ENCODE measurements at regions not wholly inside any gene's neighbourhood (a gene's known extent, or its start where the extent isn't known, plus 50 kb on each side); places are given as distances from the start of the nearest gene placed in this dataset.

DNA sequence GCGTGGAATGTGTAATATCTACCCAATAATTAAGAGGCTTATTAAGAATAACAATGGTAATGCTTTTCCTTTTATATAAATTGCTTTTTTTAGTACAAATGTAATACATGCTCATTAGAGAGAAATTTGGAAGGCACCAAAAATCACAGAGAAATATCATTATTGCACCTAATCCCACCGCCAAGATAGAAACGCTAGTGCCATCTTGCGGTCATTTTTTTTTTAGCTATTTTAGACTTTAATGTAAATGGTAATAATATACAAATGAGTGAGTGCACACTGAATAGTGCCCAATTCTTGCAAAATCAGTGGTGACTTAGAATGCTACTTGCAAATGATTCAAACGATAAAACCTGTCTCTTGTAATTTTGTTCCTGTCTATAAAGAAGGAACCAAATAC lies 576.8 kb upstream of the TMEM132C start:
- Histone ChIP-seq H3K23ac (ENCODE audit: insufficient read length, low read depth, low read length) (no peak overlapping the region), H3K4me1 (ENCODE audit: insufficient read depth, low read length) (no peaks in the 10 kb centered on the region), H4K8ac (replicated peaks; ENCODE audit: insufficient read length, low read depth, low read length) (no peak overlapping the region), H4K20me1 (ENCODE audit: control insufficient read depth, insufficient read depth, insufficient read length) (no peaks in the 10 kb centered on the region), H3T11ph (ENCODE audit: low read length) (no peak overlapping the region), H3K27ac (ENCODE audit: insufficient read length, low read depth, low read length) (no peak overlapping the region), H2BK15ac (ENCODE audit: low read depth, low read length) (no peak overlapping the region), H3K23me2 (ENCODE audit: insufficient read length, low read depth, low read length, poor library complexity, severe bottlenecking) (no peaks in the 10 kb centered on the region), H3K9me3 (ENCODE audit: control insufficient read depth, low read depth, low read length) (no peaks in the 10 kb centered on the region), H3K79me1 (ENCODE audit: insufficient read depth, low read depth, low read length, poor library complexity, severe bottlenecking) (no peaks in the 10 kb centered on the region), H2AK5ac (ENCODE audit: insufficient read length, low read length) (no peak overlapping the region), H3K4ac (ENCODE audit: low read depth, low read length) (no peak overlapping the region), H2BK20ac (ENCODE audit: low read depth, low read length, poor library complexity, severe bottlenecking) (no peak overlapping the region), H3K18ac (ENCODE audit: insufficient read length, low read depth, low read length) (no peak overlapping the region), H3K56ac (ENCODE audit: insufficient read length, low read depth, low read length) (no peak overlapping the region), H3K27me3 (ENCODE audit: insufficient read depth, low read length) (no peaks in the 10 kb centered on the region), H3K79me2 (ENCODE audit: insufficient read depth, low read length) (no peaks in the 10 kb centered on the region), H3K14ac (ENCODE audit: insufficient read depth, low read length) (no peak overlapping the region), H4K91ac (ENCODE audit: insufficient read length, low read depth, low read length) (no peak overlapping the region), H3K9ac (ENCODE audit: extremely low read depth, insufficient read length, low read length) (no peak overlapping the region), H4K5ac (ENCODE audit: insufficient read length, low read depth, low read length) (no peak overlapping the region), H2BK120ac (ENCODE audit: low read depth, low read length, poor library complexity, severe bottlenecking) (no peak overlapping the region), H2BK5ac (ENCODE audit: insufficient read length, low read length) (no peak overlapping the region), H2AFZ (ENCODE audit: low read length) (no peak overlapping the region), H3K4me2 (ENCODE audit: insufficient read depth, insufficient read length, low read length) (no peak overlapping the region), H2BK12ac (ENCODE audit: insufficient read length, low read depth, low read length) (no peak overlapping the region)
- H3K4me1 Mint-ChIP-seq, result peaks cover 28 to 29% of the 10 kb centered on the region in 2 experiments
- no peak for DNase-seq
- H3K36me3 Mint-ChIP-seq (ENCODE audit: insufficient read depth in 1 of 3, low read depth in 3 of 3), result peaks cover 0 to 3% (median 0%) of the 10 kb centered on the region in 3 experiments; a peak in 2 of 7 replicates
- no peak overlapping the region for H3K4me3 Mint-ChIP-seq
- TF ChIP-seq, protein P1, sequence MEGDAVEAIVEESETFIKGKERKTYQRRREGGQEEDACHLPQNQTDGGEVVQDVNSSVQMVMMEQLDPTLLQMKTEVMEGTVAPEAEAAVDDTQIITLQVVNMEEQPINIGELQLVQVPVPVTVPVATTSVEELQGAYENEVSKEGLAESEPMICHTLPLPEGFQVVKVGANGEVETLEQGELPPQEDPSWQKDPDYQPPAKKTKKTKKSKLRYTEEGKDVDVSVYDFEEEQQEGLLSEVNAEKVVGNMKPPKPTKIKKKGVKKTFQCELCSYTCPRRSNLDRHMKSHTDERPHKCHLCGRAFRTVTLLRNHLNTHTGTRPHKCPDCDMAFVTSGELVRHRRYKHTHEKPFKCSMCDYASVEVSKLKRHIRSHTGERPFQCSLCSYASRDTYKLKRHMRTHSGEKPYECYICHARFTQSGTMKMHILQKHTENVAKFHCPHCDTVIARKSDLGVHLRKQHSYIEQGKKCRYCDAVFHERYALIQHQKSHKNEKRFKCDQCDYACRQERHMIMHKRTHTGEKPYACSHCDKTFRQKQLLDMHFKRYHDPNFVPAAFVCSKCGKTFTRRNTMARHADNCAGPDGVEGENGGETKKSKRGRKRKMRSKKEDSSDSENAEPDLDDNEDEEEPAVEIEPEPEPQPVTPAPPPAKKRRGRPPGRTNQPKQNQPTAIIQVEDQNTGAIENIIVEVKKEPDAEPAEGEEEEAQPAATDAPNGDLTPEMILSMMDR (conservative IDR thresholded peaks at IDR 0.05), result peak; percentile 71
- H3K27me3 Mint-ChIP-seq (ENCODE audit: low read depth), result no peaks in the 10 kb centered on the region
- 0 out of 7 replicates have a peak overlapping the region, but pooled peaks of 1 of the 3 experiments have one; percentile 75 for H3K27ac Mint-ChIP-seq
- WGBS (ENCODE audit: extremely low coverage, insufficient read length, low lambda C conversion rate), result no CpG with 5 or more reads among the region's 5 CpGs
- H3K9me3 Mint-ChIP-seq, result peaks cover 0 to 2% of the 10 kb centered on the region in 2 experiments; a peak in 1 of 5 replicates

Measured in H9 (cell line).